ENCODE measurements at regions not wholly inside any gene's neighbourhood (a gene's known extent, or its start where the extent isn't known, plus 50 kb on each side); places are given as distances from the start of the nearest gene placed in this dataset.

- no peak overlapping the region for H3K4me3 ChIP-seq
- no peak overlapping the region for H3K27ac ChIP-seq
- no peaks in the 10 kb centered on the region for H3K36me3 ChIP-seq
- no peaks in the 10 kb centered on the region for H3K27me3 ChIP-seq
- no peaks in the 10 kb centered on the region for H4K20me1 ChIP-seq
- no peak overlapping the region for H3K9ac ChIP-seq
- no peak overlapping the region for H3K4me2 ChIP-seq
- no peaks in the 10 kb centered on the region for H3K9me3 ChIP-seq (replicated peaks in 1 of 11)
- TF ChIP-seq Cebpa-rat (IDR thresholded peaks at IDR 0.05) = no peak
- H3K4me1 ChIP-seq = no peaks in the 10 kb centered on the region
Measured at GRCh38 chr21:24658026-24658425, 949.3 kb downstream of the MRPL39 start.

DNA sequence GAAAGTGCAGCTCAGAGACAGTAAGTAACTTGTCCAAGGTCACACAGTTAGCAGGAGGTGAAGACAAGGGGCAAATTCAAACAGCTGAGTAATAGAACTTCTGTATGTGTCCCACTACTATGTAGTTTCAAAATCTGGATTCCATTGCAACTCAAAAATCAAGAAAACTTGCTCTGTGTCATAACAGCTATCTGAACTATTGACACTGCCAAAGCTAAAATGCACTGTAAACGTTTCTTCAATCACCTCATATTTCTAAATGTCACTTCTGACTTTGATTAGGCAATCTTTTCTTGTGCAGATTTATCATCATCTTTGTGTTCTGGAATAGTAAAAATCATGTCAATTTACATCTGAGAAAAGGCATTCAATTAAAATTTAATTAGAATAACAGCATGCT is 957.6 kb downstream of the MRPL39 start:
- TF ChIP-seq Cebpa-rat (IDR thresholded peaks at IDR 0.05) = no peak
- H4K20me1 ChIP-seq = no peaks in the 10 kb centered on the region
- H3K27me3 ChIP-seq = no peaks in the 10 kb centered on the region
- H3K4me2 ChIP-seq = no peak overlapping the region
- H3K9ac ChIP-seq = no peak overlapping the region
- no peaks in the 10 kb centered on the region for H3K36me3 ChIP-seq
- no peaks in the 10 kb centered on the region for H3K9me3 ChIP-seq (replicated peaks in 1 of 11)
- no peak overlapping the region for H3K4me3 ChIP-seq
- no peak overlapping the region for H3K27ac ChIP-seq
- H3K4me1 ChIP-seq = no peaks in the 10 kb centered on the region

- no peaks in the 10 kb centered on the region for H3K9me3 ChIP-seq (replicated peaks in 1 of 11)
Measured at GRCh38 chr21:24636696-24637095, 970.6 kb downstream of the MRPL39 start.

GRCh38 chr21:24634749-24635148 is 972.5 kb downstream of the MRPL39 start:
- Histone ChIP-seq H3K9me3 (replicated peaks in 1 of 11) (no peaks in the 10 kb centered on the region), H3K4me3 (no peak overlapping the region), H3K9ac (no peak overlapping the region), H3K27me3 (no peaks in the 10 kb centered on the region), H3K4me2 (no peak overlapping the region), H3K27ac (no peak overlapping the region), H3K4me1 (no peaks in the 10 kb centered on the region), H4K20me1 (no peaks in the 10 kb centered on the region), H3K36me3 (no peaks in the 10 kb centered on the region)
- TF ChIP-seq Cebpa-rat (IDR thresholded peaks at IDR 0.05) = no peak

More at GRCh38 chr21:24636696-24637095, 970.6 kb downstream of the MRPL39 start:
- Histone ChIP-seq H3K4me1 (no peaks in the 10 kb centered on the region), H3K4me3 (no peak overlapping the region), H3K27me3 (no peaks in the 10 kb centered on the region), H3K27ac (no peak overlapping the region), H3K9ac (no peak overlapping the region), H3K4me2 (no peak overlapping the region), H4K20me1 (no peaks in the 10 kb centered on the region), H3K36me3 (no peaks in the 10 kb centered on the region)
- TF ChIP-seq Cebpa-rat (IDR thresholded peaks at IDR 0.05) = no peak

DNA sequence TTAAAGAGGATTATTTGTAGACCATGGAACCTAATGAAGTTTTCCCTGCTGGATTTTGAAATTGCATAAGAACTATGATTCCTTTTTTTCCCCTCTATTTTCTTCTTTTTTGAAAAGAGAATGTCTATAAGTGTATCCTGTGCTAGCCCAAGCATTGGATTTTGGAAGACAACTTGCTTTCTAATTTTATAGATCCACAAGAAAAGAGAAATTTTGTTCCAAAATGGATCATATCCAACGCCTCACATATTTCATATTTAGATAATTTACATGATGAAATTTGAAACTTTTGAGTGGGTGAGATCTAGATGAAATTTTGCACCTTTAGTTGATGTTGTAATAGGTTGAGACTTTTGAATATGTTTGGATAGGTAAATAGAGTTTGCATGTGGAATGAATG is 978.7 kb downstream of the MRPL39 start:
- H3K4me1 ChIP-seq = no peaks in the 10 kb centered on the region

DNA sequence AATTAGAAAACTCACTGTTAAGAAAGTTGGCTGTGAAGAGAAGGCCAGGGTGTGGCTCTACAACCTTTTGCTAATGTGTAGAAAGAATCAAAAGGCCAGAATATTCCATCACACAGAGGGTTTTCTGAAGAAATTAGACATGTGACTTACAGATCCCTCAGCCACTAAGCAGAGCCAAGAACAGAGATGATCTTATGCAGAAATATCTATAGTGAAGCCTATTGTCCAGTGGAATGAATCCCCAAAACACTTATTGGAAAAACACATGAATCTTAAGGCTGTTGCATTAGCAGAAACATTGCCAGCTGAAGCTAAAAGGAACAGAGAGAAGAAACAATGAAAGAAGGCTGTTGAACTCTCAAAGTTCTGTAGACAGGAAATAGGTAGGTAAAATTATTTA is 979.2 kb downstream of the MRPL39 start:
- Histone ChIP-seq H3K4me1 (no peaks in the 10 kb centered on the region), H3K36me3 (no peaks in the 10 kb centered on the region), H4K20me1 (no peaks in the 10 kb centered on the region), H3K4me2 (no peak overlapping the region), H3K9ac (no peak overlapping the region), H3K4me3 (no peak overlapping the region), H3K27ac (no peak overlapping the region), H3K27me3 (no peaks in the 10 kb centered on the region), H3K9me3 (replicated peaks in 1 of 11) (no peaks in the 10 kb centered on the region)
- TF ChIP-seq Cebpa-rat (IDR thresholded peaks at IDR 0.05) = no peak

More for the DNA sequence above, 978.7 kb downstream of the MRPL39 start:
- Histone ChIP-seq H3K4me3 (no peak overlapping the region), H4K20me1 (no peaks in the 10 kb centered on the region), H3K27me3 (no peaks in the 10 kb centered on the region), H3K9ac (no peak overlapping the region), H3K4me2 (no peak overlapping the region), H3K9me3 (replicated peaks in 1 of 11) (no peaks in the 10 kb centered on the region), H3K27ac (no peak overlapping the region), H3K36me3 (no peaks in the 10 kb centered on the region)
- no peak for TF ChIP-seq Cebpa-rat (IDR thresholded peaks at IDR 0.05)

GRCh38 chr21:24617819-24618218 is 989.5 kb downstream of the MRPL39 start:
- peaks cover 7 to 24% (median 20%) of the 10 kb centered on the region in 11 experiments; a peak in 17 of 22 replicates for H3K9me3 ChIP-seq (replicated peaks in 1 of 11)
- H3K4me1 ChIP-seq = no peaks in the 10 kb centered on the region
- TF ChIP-seq Cebpa-rat (IDR thresholded peaks at IDR 0.05) = no peak
- no peaks in the 10 kb centered on the region for H4K20me1 ChIP-seq
- no peak overlapping the region for H3K4me2 ChIP-seq
- H3K27ac ChIP-seq = no peak overlapping the region
- no peaks in the 10 kb centered on the region for H3K27me3 ChIP-seq
- no peak overlapping the region for H3K9ac ChIP-seq
- H3K4me3 ChIP-seq = no peak overlapping the region
- no peaks in the 10 kb centered on the region for H3K36me3 ChIP-seq

DNA sequence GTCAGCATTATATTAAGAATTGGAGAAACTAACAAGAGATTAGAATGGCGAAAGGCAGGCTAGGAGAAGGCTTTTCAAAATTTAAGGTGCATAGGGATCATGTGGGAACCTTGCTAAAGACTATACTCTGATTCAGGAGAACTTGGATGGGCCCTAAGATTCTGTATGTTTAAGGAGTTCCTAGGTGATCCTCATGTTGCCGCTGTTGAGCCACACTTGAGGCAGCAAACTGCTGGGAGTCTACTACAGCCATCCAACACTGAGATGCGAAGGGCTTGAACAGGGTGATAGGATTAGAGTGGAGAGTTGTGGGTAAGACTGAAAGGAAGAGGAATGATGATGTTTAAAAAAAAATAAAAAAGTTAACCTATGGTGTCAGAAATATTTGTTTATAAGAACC is 1013.2 kb downstream of the MRPL39 start:
- Histone ChIP-seq H3K9me3 (replicated peaks in 1 of 11) (no peaks in the 10 kb centered on the region), H3K27me3 (no peaks in the 10 kb centered on the region)

GRCh38 chr21:24590261-24590660 is 1017.0 kb downstream of the MRPL39 start:
- Histone ChIP-seq H3K27me3 (no peaks in the 10 kb centered on the region), H4K20me1 (no peaks in the 10 kb centered on the region), H3K4me2 (no peak overlapping the region), H3K4me1 (no peaks in the 10 kb centered on the region), H3K9me3 (replicated peaks in 1 of 11) (no peaks in the 10 kb centered on the region), H3K36me3 (no peaks in the 10 kb centered on the region), H3K4me3 (no peak overlapping the region), H3K27ac (no peak overlapping the region), H3K9ac (no peak overlapping the region)
- no peak for TF ChIP-seq Cebpa-rat (IDR thresholded peaks at IDR 0.05)

More for the DNA sequence above, 1013.2 kb downstream of the MRPL39 start:
- no peak overlapping the region for H3K4me2 ChIP-seq
- H3K27ac ChIP-seq = no peak overlapping the region
- no peaks in the 10 kb centered on the region for H4K20me1 ChIP-seq
- no peaks in the 10 kb centered on the region for H3K4me1 ChIP-seq
- no peak overlapping the region for H3K9ac ChIP-seq
- H3K36me3 ChIP-seq = no peaks in the 10 kb centered on the region
- no peak for TF ChIP-seq Cebpa-rat (IDR thresholded peaks at IDR 0.05)
- H3K4me3 ChIP-seq = no peak overlapping the region

DNA sequence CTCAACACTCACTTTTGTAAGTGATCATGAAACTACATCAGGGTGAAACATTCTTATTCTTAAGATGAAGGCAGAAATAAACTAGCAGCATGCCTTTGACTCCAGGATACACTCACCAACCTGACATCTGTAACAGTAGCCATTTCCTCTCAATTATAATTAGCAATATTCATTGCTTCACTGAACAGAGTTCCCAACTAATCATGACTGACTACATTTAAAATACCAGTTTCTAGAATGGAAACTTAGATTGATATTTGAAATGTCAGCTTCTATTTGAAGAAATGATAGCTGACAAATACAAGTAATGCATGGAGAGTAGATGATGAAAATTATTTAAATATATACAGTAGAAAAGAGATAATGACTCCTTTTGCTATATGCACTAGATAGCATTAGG is 1023.8 kb downstream of the MRPL39 start:
- no peak overlapping the region for H3K9ac ChIP-seq
- H3K27me3 ChIP-seq = no peaks in the 10 kb centered on the region
- no peak overlapping the region for H3K27ac ChIP-seq
- no peaks in the 10 kb centered on the region for H3K36me3 ChIP-seq
- no peaks in the 10 kb centered on the region for H3K4me1 ChIP-seq
- H4K20me1 ChIP-seq = no peaks in the 10 kb centered on the region
- H3K4me3 ChIP-seq = no peak overlapping the region
- no peaks in the 10 kb centered on the region for H3K9me3 ChIP-seq (replicated peaks in 1 of 11)
- no peak overlapping the region for H3K4me2 ChIP-seq
- no peak for TF ChIP-seq Cebpa-rat (IDR thresholded peaks at IDR 0.05)

- Histone ChIP-seq H3K9me3 (replicated peaks in 1 of 11) (no peaks in the 10 kb centered on the region), H3K9ac (no peak overlapping the region), H4K20me1 (no peaks in the 10 kb centered on the region), H3K36me3 (no peaks in the 10 kb centered on the region), H3K4me1 (peaks cover 0 to 11% (median 0%) of the 10 kb centered on the region in 10 experiments; a peak in 2 of 20 replicates), H3K4me2 (no peak overlapping the region), H3K27ac (no peak overlapping the region), H3K4me3 (no peak overlapping the region), H3K27me3 (no peaks in the 10 kb centered on the region)
- no peak for TF ChIP-seq Cebpa-rat (IDR thresholded peaks at IDR 0.05)
Measured at GRCh38 chr21:24577301-24577700, 1030.0 kb downstream of the MRPL39 start.

Data from BLaER1 treated with 17β-estradiol and CSF1 and Interleukin-3, amounts not matched to agents 10 nM and 100 nM (cell line).